SK-N-SH treated with all-trans-retinoic acid at 6 μM for 48 hours (cell line): ENCODE measurements at regions not wholly inside any gene's neighbourhood (a gene's known extent, or its start where the extent isn't known, plus 50 kb on each side); places are given as distances from the start of the nearest gene placed in this dataset.

Experiments
- ATAC-seq: fragments of 200-7000 bp; cut with Tn5 transposase; 3 replicates; pipeline ENCODE4 v1.9.1; 2020; ENCODE audit warnings: mild to moderate bottlenecking, moderate library complexity
- ARNTL ChIP-seq: fragments of 450-650 bp; formaldehyde crosslinking; IDR thresholded peaks from 2 replicates; pipeline ENCODE4 v1.5.0; 2020; ENCODE audit warnings: low read depth, mild to moderate bottlenecking, moderate library complexity, borderline replicate concordance
- BACH2 ChIP-seq: fragments of 250-450 bp; sonication (Bioruptor Pico); IDR thresholded peaks from 2 replicates; pipeline ENCODE4 v1.9.0; 2021; ENCODE audit warnings: mild to moderate bottlenecking, borderline replicate concordance
- CREB5 ChIP-seq: fragments of 250-450 bp; sonication (Bioruptor Pico); IDR thresholded peaks from 2 replicates; pipeline ENCODE4 v1.5.1; 2020; ENCODE audit warnings: low read depth, mild to moderate bottlenecking, moderate library complexity
- CSDC2 ChIP-seq: fragments of 250-450 bp; sonication (Bioruptor Pico); IDR thresholded peaks from 2 replicates; pipeline ENCODE4 v1.5.0; 2020; ENCODE audit warnings: mild to moderate bottlenecking, moderate library complexity
- CSRNP3 ChIP-seq: fragments of 250-450 bp; sonication (Bioruptor Pico); IDR thresholded peaks from 2 replicates; pipeline ENCODE4 v1.5.1; 2021; ENCODE audit warnings: mild to moderate bottlenecking, moderate library complexity
- ISL1 ChIP-seq: fragments of 250-450 bp; sonication (Bioruptor Pico); IDR thresholded peaks from 2 replicates; pipeline ENCODE4 v2.1.2; 2022; ENCODE audit warnings: mild to moderate bottlenecking, moderate library complexity
- OSR1 ChIP-seq: fragments of 250-450 bp; sonication (Bioruptor Pico); IDR thresholded peaks from 2 replicates; pipeline ENCODE4 v1.8.0; 2022; ENCODE audit warnings: moderate library complexity, mild to moderate bottlenecking, inconsistent platforms
- POU6F1 ChIP-seq: fragments of 250-450 bp; sonication (Bioruptor Pico); IDR thresholded peaks from 2 replicates; pipeline ENCODE4 v1.8.0; 2021; ENCODE audit warnings: low read depth, mild to moderate bottlenecking, moderate library complexity, borderline replicate concordance
- PPARA ChIP-seq: fragments of 250-450 bp; sonication (Bioruptor Pico); IDR thresholded peaks from 2 replicates; pipeline ENCODE4 v1.5.0; 2020; ENCODE audit warnings: mild to moderate bottlenecking, borderline replicate concordance
- RARB ChIP-seq: fragments of 250-450 bp; sonication (Bioruptor Pico); IDR thresholded peaks from 2 replicates; pipeline ENCODE4 v1.8.0; 2021; ENCODE audit warnings: mild to moderate bottlenecking, moderate library complexity
- SNAI2 ChIP-seq: fragments of 250-450 bp; sonication (Bioruptor Pico); IDR thresholded peaks from 2 replicates; pipeline ENCODE4 v1.5.0; 2020; ENCODE audit warnings: mild to moderate bottlenecking, moderate library complexity
- TCF4 ChIP-seq: fragments of 250-450 bp; sonication (Bioruptor Pico); IDR thresholded peaks from 2 replicates; pipeline ENCODE4 v1.8.0; 2021; ENCODE audit warnings: mild to moderate bottlenecking, moderate library complexity, borderline replicate concordance
- TOX ChIP-seq: fragments of 250-450 bp; sonication (Bioruptor Pico); IDR thresholded peaks from 2 replicates; pipeline ENCODE4 v1.8.0; 2021; ENCODE audit warnings: mild to moderate bottlenecking, moderate library complexity, borderline replicate concordance
- ZC3H10 ChIP-seq: fragments of 250-450 bp; sonication (Bioruptor Pico); IDR thresholded peaks from 2 replicates; pipeline ENCODE4 v1.5.1; 2021; ENCODE audit warnings: mild to moderate bottlenecking, moderate library complexity
- ZFP3 ChIP-seq: fragments of 250-450 bp; sonication (Bioruptor Pico); IDR thresholded peaks from 2 replicates; pipeline ENCODE4 v1.5.0; 2020; ENCODE audit warnings: mild to moderate bottlenecking, moderate library complexity
- ZFP30 ChIP-seq: fragments of 450-650 bp; formaldehyde crosslinking; IDR thresholded peaks from 2 replicates; pipeline ENCODE4 v1.5.0; 2022; ENCODE audit warnings: mild to moderate bottlenecking, moderate library complexity
- ZNF8 ChIP-seq: fragments of 450-650 bp; formaldehyde crosslinking; IDR thresholded peaks from 2 replicates; pipeline ENCODE4 v1.5.0; 2020; ENCODE audit warnings: mild to moderate bottlenecking, moderate library complexity
- TF ChIP-seq, protein P1 (sequence below): fragments of 250-450 bp; sonication (Bioruptor Pico); IDR thresholded peaks from 2 replicates; pipeline ENCODE4 v1.5.0; 2020; ENCODE audit warnings: mild to moderate bottlenecking, moderate library complexity

- TF ChIP-seq, protein P1, sequence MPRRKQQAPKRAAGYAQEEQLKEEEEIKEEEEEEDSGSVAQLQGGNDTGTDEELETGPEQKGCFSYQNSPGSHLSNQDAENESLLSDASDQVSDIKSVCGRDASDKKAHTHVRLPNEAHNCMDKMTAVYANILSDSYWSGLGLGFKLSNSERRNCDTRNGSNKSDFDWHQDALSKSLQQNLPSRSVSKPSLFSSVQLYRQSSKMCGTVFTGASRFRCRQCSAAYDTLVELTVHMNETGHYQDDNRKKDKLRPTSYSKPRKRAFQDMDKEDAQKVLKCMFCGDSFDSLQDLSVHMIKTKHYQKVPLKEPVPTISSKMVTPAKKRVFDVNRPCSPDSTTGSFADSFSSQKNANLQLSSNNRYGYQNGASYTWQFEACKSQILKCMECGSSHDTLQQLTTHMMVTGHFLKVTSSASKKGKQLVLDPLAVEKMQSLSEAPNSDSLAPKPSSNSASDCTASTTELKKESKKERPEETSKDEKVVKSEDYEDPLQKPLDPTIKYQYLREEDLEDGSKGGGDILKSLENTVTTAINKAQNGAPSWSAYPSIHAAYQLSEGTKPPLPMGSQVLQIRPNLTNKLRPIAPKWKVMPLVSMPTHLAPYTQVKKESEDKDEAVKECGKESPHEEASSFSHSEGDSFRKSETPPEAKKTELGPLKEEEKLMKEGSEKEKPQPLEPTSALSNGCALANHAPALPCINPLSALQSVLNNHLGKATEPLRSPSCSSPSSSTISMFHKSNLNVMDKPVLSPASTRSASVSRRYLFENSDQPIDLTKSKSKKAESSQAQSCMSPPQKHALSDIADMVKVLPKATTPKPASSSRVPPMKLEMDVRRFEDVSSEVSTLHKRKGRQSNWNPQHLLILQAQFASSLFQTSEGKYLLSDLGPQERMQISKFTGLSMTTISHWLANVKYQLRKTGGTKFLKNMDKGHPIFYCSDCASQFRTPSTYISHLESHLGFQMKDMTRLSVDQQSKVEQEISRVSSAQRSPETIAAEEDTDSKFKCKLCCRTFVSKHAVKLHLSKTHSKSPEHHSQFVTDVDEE (CRISPR knock-in tag) = no peak
- no peak for TF ChIP-seq CSRNP3 (CRISPR knock-in tag)
- no peak for TF ChIP-seq ZNF8 (CRISPR knock-in tag)
- no peak for TF ChIP-seq ARNTL (CRISPR knock-in tag)
- ATAC-seq = peak; percentile 53; the same call in 2 of the 3 replicates
Observed at GRCh38 chr4:27861381-27861787, 1000.7 kb downstream of the STIM2 start.

GRCh38 chr4:27861802-27862201 is 1001.2 kb downstream of the STIM2 start:
- ATAC-seq = no peak
- no peak for TF ChIP-seq RARB (CRISPR knock-in tag)
- no peak for TF ChIP-seq ZFP30 (CRISPR knock-in tag)

DNA sequence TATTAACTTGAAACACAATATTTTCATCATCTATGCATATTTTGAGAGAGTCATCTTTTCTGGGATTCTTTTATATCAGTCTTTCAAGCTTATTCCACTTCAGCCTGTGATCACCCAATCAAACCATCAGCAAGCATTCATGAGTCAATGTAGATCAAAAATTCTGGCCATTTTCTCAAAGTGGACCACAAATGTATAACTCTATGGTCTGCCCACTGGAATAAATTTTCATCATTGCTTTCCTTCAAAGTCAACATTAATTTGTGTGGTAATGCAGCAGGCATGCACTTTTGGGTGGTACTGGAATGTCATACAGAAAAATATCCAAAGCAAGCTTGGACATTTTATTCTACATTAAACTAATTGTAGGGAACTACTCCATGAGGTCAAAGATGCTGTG is 1013.0 kb downstream of the STIM2 start:
- no peak for ATAC-seq
- TF ChIP-seq POU6F1 (CRISPR knock-in tag) (no peak), OSR1 (CRISPR knock-in tag) (no peak), TCF4 (CRISPR knock-in tag) (no peak), ZFP3 (CRISPR knock-in tag) (no peak), PPARA (CRISPR knock-in tag) (no peak), ISL1 (no peak), CREB5 (no peak), ARNTL (CRISPR knock-in tag) (no peak), ZC3H10 (CRISPR knock-in tag) (no peak), SNAI2 (no peak), BACH2 (no peak)

GRCh38 chr4:27881705-27882104 is 1021.1 kb downstream of the STIM2 start:
- no peak for ATAC-seq
- TF ChIP-seq ZC3H10 (CRISPR knock-in tag) = no peak
- TF ChIP-seq BACH2 = no peak
- no peak for TF ChIP-seq ARNTL (CRISPR knock-in tag)
- TF ChIP-seq ZNF8 (CRISPR knock-in tag) = no peak
- TF ChIP-seq TOX = no peak
- no peak for TF ChIP-seq PPARA (CRISPR knock-in tag)

DNA sequence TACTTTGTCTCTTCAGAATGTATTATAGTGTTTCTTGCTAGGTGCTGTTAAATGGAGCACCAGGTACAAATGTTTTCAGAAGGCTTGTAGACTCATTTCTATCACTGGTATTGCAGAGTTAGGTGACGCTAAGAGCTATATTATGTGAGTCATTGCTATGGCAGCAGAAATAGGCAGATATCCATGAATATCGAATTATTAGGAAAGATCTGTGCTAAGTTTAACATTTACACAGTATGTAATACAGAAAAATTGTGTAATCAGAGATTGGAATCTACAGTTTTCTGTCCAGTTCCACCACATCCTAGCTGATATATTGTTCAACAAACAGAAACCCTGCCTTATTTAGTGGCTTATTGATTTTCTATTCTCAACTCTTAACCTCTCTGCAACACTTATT is 1025.5 kb downstream of the STIM2 start:
- ATAC-seq = no peak

More for the DNA sequence above, 1025.5 kb downstream of the STIM2 start:
- TF ChIP-seq PPARA (CRISPR knock-in tag) (no peak), CSDC2 (CRISPR knock-in tag) (no peak), ZFP30 (CRISPR knock-in tag) (no peak), TCF4 (CRISPR knock-in tag) (no peak)
- TF ChIP-seq, protein P1 (CRISPR knock-in tag) = no peak
